NCI-H82 treated with DMSO at 0.1 percent for 48 hours (cell line): ENCODE measurements at regions not wholly inside any gene's neighbourhood (a gene's known extent, or its start where the extent isn't known, plus 50 kb on each side); places are given as distances from the start of the nearest gene placed in this dataset.

Experiments
- DNase-seq: peaks from one replicate; lab custom pipeline; 2025; ENCODE audit not compliant: unreplicated experiment; lab: John Stamatoyannopoulos, UW

GRCh38 chr14:86662334-86662733, 1132.4 kb downstream of the FLRT2 start:
- no peak for DNase-seq

GRCh38 chr14:86654558-86655184, 1124.7 kb downstream of the FLRT2 start:
- no peak for DNase-seq

DNA sequence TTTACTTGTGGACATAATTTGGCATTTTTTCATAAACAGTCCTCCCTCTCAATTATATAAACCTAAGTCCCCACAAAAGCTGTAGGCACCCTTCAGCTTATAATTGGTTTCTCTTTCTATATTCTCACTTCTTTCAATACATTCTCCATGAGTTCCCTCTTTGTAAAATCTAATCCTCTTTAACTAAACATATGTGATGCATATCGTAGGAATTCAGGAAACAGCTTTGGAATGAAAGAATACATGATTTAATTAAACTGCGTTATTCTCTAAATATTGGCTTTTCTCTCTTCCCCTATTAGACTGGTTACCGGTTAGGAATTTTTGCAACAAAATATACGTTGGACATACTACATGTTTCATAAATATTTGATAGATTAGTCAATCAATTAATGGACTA, 1122.6 kb downstream of the FLRT2 start:
- DNase-seq, result no peak

GRCh38 chr14:86646696-86647690, 1117.0 kb downstream of the FLRT2 start:
- DNase-seq, result no peak

DNA sequence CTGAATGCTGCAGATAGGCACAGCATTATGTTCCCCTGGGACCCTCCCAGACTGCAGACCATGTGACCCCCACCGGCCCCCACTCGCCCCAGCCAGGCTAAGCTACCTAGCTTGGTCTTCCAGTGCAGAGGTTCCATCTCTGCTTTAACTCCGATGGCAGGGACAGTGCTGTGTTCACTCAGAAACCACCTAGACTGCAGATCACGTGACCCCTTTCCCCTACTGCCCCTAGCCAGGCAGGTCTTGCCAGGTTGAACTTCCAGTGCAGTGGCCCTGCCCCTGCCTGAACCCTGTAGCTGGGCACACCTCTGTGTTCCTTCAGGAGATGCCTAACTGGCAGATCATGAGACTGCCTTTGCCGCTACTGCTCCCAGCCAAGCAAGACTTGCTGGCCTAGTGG, 1116.2 kb downstream of the FLRT2 start:
- no peak for DNase-seq

- no peak for DNase-seq
These were observed 1111.4 kb downstream of the FLRT2 start for GRCh38 chr14:86641310-86641709.

DNA sequence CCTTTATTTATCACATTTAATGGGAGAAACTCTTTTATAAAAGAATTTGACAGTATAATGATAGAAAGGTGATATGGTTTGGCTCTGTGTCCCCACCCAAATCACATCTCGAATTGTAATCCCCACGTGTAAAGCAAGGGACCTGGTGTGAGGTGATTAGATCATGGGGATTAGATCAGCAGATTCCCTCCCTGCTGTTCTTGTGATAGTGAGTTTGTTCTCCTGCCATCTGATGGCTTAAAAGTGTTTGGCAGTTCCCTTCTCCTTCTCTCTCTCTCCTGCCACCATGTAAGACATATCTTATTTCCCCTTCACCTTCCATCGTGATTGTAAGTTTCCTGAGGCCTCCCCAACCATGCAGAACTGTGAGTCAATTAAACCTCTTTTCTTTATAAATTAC, 1110.3 kb downstream of the FLRT2 start:
- DNase-seq, result no peak

DNA sequence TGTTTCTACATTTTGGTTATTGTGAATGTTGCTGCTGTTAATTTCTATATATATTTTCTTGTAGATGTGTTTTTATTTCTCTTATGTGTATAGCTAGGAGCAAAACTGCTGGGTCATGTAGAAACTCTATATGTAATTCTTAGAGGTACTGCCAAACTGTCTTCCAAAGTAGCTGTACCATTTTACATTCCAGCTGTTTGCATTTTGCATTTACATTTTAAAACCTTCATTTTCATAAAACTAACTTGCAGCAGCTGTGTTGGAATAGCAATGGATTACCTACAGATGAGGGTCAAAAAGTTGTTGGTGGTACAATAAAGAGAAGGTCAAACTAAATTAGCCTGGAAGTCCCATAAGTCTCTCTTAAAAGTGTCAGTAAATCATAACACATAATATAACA, 1109.7 kb downstream of the FLRT2 start:
- no peak for DNase-seq

GRCh38 chr14:86639146-86639545, 1109.2 kb downstream of the FLRT2 start:
- DNase-seq, result no peak

DNA sequence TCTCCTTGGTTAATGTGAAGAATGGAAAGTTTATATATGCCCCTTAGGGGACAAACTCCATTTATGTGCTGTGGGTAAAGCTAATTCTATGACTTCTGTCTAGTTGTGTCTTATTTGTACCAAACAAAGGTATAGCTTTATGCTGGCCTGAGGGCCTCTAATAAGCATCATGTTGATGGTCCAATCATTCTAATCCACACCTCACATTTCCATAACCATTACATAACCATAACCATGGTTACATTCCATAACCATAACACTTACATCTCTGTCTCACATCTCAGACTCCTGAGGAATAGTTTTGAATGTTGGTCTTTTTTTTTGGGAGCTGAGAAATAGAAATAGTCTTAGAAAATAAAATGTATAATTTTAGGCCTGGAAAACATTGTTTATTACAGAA, 1097.1 kb downstream of the FLRT2 start:
- DNase-seq, result no peak

DNA sequence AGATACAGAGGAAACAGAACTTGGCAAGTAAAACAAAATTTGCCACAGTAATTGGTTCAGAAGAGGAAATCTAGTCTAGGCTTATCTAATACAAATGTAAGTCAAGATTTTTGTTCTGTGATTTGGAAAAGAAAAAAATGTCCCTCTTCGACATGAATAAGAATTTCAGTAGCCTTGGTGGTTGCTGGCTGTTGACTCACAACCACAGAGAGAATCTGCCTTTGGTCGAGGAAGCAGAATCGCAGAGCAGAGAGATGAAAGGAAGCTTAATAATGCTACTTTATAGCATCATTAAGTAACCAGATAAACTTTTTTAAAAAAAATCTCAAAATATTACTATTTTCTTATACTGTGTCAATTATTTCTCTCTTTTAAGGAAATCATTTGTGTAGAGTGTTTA, 1096.6 kb downstream of the FLRT2 start:
- DNase-seq, result no peak

DNA sequence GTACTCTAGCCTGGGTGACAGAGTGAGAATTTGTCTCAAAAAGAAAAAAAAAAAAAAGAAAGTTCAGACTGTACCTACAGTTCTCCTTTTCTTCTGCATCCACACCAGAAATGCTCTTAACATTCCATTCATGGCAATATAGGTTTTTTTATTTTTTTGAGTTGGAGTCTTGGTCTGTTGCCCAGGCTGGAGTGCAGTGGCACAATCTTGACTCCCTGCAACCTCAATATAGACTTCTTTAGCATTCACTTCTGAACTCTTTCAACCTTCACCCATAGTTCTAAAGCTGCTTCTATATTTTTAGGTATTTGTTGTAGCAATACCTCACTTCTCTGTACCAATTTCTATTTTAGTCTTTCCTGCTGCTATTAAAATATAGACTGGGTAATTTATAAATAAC, 1095.7 kb downstream of the FLRT2 start:
- DNase-seq, result no peak

GRCh38 chr14:86619726-86620125, 1089.8 kb downstream of the FLRT2 start:
- DNase-seq, result no peak

DNA sequence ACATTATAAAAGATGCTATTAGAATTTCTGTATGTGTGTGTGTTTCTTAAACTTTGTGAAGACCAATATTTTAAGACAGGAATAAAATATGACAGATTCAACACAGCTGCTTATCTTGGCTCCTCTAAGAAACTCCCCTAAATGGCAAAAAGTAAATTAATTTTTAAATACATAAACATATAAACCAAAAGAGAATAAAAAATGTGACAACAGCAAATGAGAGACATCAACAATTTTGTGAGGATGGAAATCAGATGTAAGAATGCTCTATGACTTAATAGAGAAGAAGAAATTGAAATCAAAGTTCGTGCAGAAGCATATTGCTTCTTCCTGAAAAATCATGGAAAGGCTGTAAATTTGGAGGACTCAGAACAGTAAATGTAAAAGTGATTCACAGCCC, 1083.8 kb downstream of the FLRT2 start:
- DNase-seq, result no peak

DNA sequence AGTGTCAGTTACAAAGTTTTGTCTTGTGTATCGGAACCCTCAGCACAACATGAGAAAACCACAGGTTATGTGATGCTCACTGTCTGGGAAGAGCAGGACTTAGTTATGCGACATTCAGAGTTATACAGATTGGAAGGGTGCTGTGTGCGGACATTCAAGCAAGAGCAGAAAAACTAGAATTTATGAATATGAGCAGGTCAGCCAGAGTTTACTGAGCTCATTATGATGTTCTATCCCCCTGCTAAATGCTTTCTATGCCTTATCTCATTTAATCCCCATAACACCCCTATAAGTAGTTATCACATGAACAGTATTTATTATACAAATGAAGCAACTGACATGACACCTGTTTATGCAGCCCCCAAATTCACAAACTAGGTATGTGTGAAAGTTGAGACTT, 1083.2 kb downstream of the FLRT2 start:
- DNase-seq, result no peak

DNA sequence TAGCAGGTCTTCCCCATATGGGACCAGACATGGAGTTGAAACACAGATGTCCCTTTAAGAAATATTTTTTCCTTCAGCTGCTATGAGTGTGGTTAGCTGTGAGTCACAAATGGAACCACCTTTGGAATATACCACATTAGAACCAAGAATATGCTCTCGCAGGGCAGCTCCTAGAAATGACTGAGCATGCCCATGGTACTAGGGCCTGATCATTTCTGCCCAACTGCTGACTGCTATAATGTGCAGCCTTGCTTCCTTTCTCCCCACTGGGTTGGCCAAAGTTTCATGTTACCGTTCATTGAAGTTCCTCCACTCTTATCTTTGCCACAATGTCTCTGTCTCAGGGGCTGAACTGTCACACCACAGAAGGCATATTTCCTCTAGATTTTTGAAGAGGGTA, 1074.6 kb downstream of the FLRT2 start:
- DNase-seq, result no peak

- DNase-seq, result no peak
These were observed 1072.3 kb downstream of the FLRT2 start for GRCh38 chr14:86602263-86602662.

GRCh38 chr14:86601813-86602212, 1071.9 kb downstream of the FLRT2 start:
- no peak for DNase-seq

- DNase-seq, result no peak
These were observed 1067.3 kb downstream of the FLRT2 start for GRCh38 chr14:86597279-86597678.

DNA sequence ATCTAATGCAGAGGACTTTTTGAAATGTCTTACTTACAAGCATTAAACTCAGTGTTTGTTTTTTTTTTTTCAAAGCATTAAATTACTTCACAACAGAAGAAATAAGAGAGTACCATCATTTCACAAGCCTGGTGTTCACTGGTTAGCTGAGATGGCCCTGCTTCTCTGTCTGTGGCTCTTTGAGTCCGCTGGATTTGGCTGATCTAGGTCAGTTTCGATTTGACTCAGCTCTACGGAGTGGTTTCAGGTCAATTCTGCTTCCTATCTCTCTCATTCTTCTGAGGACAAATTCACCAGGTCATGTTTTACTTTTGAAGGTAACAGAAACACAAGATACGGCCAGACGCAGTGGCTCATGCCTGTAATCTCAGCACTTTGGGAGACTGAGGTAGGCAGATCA, 1066.1 kb downstream of the FLRT2 start:
- DNase-seq, result no peak

DNA sequence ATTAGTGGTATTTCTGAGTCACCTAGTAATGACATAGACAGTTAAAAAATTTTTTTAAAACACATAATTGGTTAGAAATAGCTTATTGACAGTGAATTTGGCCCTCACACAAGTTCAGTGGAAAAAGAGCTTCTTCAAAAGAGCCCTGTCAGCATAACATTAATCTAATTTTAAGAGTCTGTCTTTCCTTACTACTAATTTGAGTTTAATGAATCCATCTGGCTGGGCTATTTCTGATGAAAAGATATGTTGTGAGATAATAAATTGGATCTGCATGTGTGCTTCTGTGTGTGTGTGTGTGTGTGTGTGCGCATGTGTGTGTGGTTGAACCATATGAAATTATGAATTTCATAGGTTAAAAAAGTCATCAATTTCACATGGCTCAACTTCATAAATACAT, 1045.2 kb downstream of the FLRT2 start:
- no peak for DNase-seq

DNA sequence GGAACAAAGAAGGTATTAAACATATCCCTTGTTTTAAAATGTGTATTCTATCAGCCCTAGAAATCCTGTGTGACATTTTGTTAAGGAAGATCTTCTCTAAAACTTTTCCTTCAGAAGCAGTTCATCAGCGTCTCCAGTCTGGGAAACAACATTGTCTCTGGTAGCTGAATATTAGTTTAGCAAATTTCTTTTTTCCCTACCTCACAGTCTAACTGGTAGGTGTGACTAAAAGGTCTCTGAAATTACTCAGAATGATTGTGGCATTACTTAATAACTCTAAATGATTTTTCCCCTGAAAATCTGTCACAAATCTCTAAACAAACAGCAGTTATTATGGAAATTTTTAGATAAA, 1044.8 kb downstream of the FLRT2 start:
- DNase-seq, result no peak
